ENCODE measurements at regions not wholly inside any gene's neighbourhood (a gene's known extent, or its start where the extent isn't known, plus 50 kb on each side); places are given as distances from the start of the nearest gene placed in this dataset.

GRCh38 chr3:104005815-104006214, 1360.9 kb upstream of the ALCAM start:
- Histone ChIP-seq H3K9ac (replicated peaks in 1 of 4; ENCODE audit: extremely low read depth in 1 of 4, low read depth in 3 of 4, low read length in 3 of 4) (no peak overlapping the region), H2AK5ac (ENCODE audit: low read depth, low read length) (no peak overlapping the region), H3K23me2 (ENCODE audit: low read depth, low read length) (no peaks in the 10 kb centered on the region; the same call in 1 of the 2 replicates), H3K27ac (ENCODE audit: low read depth, low read length) (no peak overlapping the region), H3K18ac (ENCODE audit: extremely low read depth, low read length) (no peak overlapping the region), H4K20me1 (replicated peaks in 1 of 2; ENCODE audit: control insufficient read depth in 1 of 2, insufficient read depth in 2 of 2, low read length in 2 of 2) (no peaks in the 10 kb centered on the region), H2BK20ac (ENCODE audit: low read length) (no peak overlapping the region), H4K91ac (replicated peaks; ENCODE audit: insufficient read length, low read length) (no peak overlapping the region), H3K4me2 (ENCODE audit: insufficient read depth in 1 of 2, low read depth in 2 of 2, low read length in 2 of 2) (no peak overlapping the region), H2AFZ (ENCODE audit: low read length) (no peak overlapping the region), H4K5ac (ENCODE audit: insufficient read length, low read depth, low read length) (no peak overlapping the region), H3K23ac (ENCODE audit: insufficient read length) (no peak overlapping the region), H2BK15ac (ENCODE audit: low read length) (no peak overlapping the region), H3K14ac (ENCODE audit: insufficient read length) (no peak overlapping the region), H3K36me3 (ENCODE audit: control insufficient read depth in 2 of 4, insufficient read depth in 4 of 4, low read length in 3 of 4) (no peaks in the 10 kb centered on the region), H3K79me1 (ENCODE audit: low read depth, low read length) (no peaks in the 10 kb centered on the region), H4K8ac (ENCODE audit: extremely low read depth, insufficient read depth, low read length) (no peak overlapping the region), H2BK12ac (ENCODE audit: low read depth, low read length) (no peak overlapping the region), H3K9me3 (ENCODE audit: insufficient read depth in 2 of 2, low read depth in 1 of 2, low read length in 1 of 2) (no peaks in the 10 kb centered on the region), H3K79me2 (ENCODE audit: control insufficient read depth in 1 of 2, insufficient read depth in 2 of 2, low read length in 2 of 2) (no peaks in the 10 kb centered on the region), H3K56ac (replicated peaks; ENCODE audit: insufficient read length, low read depth, low read length) (no peak overlapping the region), H3K27me3 (replicated peaks in 1 of 4; ENCODE audit: control insufficient read depth in 3 of 4, extremely low read depth in 1 of 4, insufficient read depth in 3 of 4, low read length in 3 of 4) (no peaks in the 10 kb centered on the region), H2BK120ac (replicated peaks; ENCODE audit: low read depth, low read length) (no peak overlapping the region), H3K4me1 (replicated peaks in 1 of 4; ENCODE audit: control insufficient read depth in 3 of 4, insufficient read depth in 4 of 4, low read length in 3 of 4) (no peaks in the 10 kb centered on the region), H3K4me3 (ENCODE audit: extremely low read depth in 1 of 4, insufficient read depth in 2 of 4, low read depth in 3 of 4, low read length in 4 of 4) (no peak overlapping the region), H3K4ac (replicated peaks; ENCODE audit: insufficient read length, low read depth, low read length) (no peak overlapping the region), H2BK5ac (ENCODE audit: low read depth, low read length) (no peak overlapping the region)
- no peak for DNase-seq (ENCODE audit: low read depth in 1 of 2, low spot score in 2 of 2)
- ChIA-PET CTCF (ENCODE audit: partially characterized antibody) (interaction anchor here (0.9 kb wide), 1 partner anchor 207 kb away, joined by 4 read pairs; no protein-coding TSS in a partner anchor), POLR2A (ENCODE audit: partially characterized antibody) (no interaction called here)
- 100% methylated on average over 1 of the region's 1 CpG; no CpG with 5 or more reads in 1 of the 2 experiments for WGBS, 2 experiments (ENCODE audit: extremely low coverage in 1 of 2, insufficient coverage in 1 of 2, insufficient read length in 1 of 2, insufficient replicate concordance in 2 of 2, low coverage in 1 of 2, low lambda C conversion rate in 2 of 2, missing lambda C conversion rate in 1 of 2)
- FAIRE-seq, result no peak
- no peak for TF ChIP-seq KDM1A (IDR thresholded peaks at IDR 0.05; ENCODE audit: borderline replicate concordance, low read length)
- TF ChIP-seq BCL11A (IDR thresholded peaks at IDR 0.05; ENCODE audit: low read depth in 2 of 2, low read length in 2 of 2), result no peak
- TF ChIP-seq ATF2 (IDR thresholded peaks at IDR 0.05; ENCODE audit: low read length), result no peak
- no peak for TF ChIP-seq NRF1 (IDR thresholded peaks at IDR 0.05; ENCODE audit: low read depth, low read length)
- no peak for TF ChIP-seq HDAC2 (IDR thresholded peaks at IDR 0.05; ENCODE audit: borderline replicate concordance in 1 of 2, low read depth in 2 of 2, low read length in 2 of 2)
- no peak for TF ChIP-seq TBP (IDR thresholded peaks at IDR 0.05; ENCODE audit: low read depth, low read length)
- no peak for TF ChIP-seq CBX8 (IDR thresholded peaks at IDR 0.05; ENCODE audit: borderline replicate concordance, low read depth, low read length)
- TF ChIP-seq FOSL1 (IDR thresholded peaks at IDR 0.05; ENCODE audit: insufficient read depth, low read depth, low read length), result no peak
- no peak for TF ChIP-seq TCF12 (IDR thresholded peaks at IDR 0.05; ENCODE audit: low read depth, low read length)
- no peak for TF ChIP-seq CHD2 (IDR thresholded peaks at IDR 0.05; ENCODE audit: low read length)
- no peak for TF ChIP-seq RXRA (IDR thresholded peaks at IDR 0.05; ENCODE audit: insufficient read depth, low read depth, low read length)
